DMS153 (cell line): ENCODE measurements at regions not wholly inside any gene's neighbourhood (a gene's known extent, or its start where the extent isn't known, plus 50 kb on each side); places are given as distances from the start of the nearest gene placed in this dataset.

Source experiments
- DNase-seq: peaks from one replicate; lab custom pipeline; 2025; lab: John Stamatoyannopoulos, UW

DNA sequence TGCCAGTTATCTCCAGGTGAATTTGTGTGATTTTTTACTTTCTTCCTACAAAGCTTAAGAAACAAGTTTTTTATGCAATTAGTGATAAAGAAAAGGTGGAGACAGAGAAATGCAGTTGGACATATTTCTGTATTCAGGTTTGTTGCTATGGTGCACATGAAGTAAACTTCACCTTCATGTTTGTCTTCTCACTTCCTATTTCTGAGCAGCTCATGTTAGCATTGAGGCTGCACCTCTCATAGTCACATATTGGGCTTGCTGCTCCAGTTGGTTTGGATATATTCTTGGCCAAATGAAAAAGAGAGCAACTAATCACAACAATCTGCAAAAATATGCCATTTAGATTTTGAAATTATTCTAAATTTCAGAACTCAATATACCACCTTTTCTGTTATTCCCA lies 475.6 kb upstream of the ZWINT start:
- no peak for DNase-seq

- DNase-seq, result no peak
Measured at GRCh38 chr10:56831681-56832080, 470.6 kb upstream of the ZWINT start.

DNA sequence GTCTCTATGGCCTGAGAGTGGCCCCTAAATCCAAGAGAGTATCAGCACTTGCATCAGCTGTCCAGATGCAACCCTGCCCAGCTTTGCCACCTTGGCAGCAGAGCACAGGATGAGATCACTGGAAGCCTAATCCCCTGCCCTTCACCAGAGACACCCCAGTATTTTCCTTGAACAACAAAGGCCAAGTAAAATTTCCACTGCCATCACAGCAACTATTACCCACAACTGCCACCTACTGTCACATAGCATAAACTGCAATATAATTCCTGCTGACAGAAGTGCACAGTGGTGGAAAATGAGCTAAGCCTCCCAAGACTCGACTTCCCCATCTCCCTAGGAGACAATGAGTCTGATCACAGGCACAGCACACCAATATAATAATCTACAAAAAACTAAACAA lies 462.8 kb upstream of the ZWINT start:
- no peak for DNase-seq

GRCh38 chr10:56805022-56805421 lies 444.0 kb upstream of the ZWINT start:
- no peak for DNase-seq

DNA sequence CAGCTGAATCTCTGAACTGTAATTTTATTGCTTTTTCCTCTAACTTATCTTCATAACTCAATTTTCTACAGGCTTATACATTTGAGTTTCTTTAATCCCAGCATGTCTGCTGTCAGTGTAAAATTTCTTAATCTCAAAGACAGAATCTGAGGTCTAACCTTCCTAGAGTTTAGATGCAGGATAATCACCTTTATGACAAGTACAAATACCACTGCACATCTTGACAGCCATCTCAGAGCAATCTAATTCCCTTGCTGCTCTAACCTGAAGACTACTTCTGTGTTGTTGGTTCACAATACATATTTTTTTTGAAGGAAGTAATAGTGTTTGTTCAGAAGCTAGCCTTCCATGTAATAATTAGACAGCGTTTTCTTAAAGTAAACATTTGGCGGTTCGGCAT lies 424.2 kb upstream of the ZWINT start:
- no peak for DNase-seq

DNA sequence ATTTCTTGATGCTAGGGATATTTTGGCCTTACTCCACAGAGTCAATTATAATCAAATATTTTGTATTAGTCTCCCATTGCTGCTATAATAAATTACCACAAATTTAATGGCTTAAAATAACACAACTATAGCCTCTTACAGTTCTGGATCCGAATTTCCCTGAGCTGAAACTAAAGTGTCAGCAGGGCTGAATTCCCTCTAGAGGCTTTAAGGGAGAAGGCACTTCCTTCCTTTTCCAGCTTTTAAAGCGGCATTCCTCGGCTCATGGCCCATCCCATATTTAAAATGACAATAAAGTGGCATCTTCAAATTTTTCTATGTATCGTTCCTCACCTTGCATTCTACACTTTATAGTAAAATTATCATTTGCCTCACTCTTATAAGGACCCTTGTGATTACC lies 421.4 kb upstream of the ZWINT start:
- DNase-seq, result no peak

- no peak for DNase-seq
Measured at GRCh38 chr10:56771343-56771742, 410.3 kb upstream of the ZWINT start.

- DNase-seq, result no peak
Measured at GRCh38 chr10:56763090-56763489, 402.0 kb upstream of the ZWINT start.

GRCh38 chr10:56745490-56745889 lies 384.4 kb upstream of the ZWINT start:
- DNase-seq, result no peak

GRCh38 chr10:56728349-56728748 lies 367.3 kb upstream of the ZWINT start:
- no peak for DNase-seq

GRCh38 chr10:56722912-56723311 lies 361.9 kb upstream of the ZWINT start:
- no peak for DNase-seq

GRCh38 chr10:56715262-56715661 lies 354.2 kb upstream of the ZWINT start:
- no peak for DNase-seq

GRCh38 chr10:56698506-56698905 lies 337.4 kb upstream of the ZWINT start:
- DNase-seq, result no peak

GRCh38 chr10:56679578-56679977 lies 318.5 kb upstream of the ZWINT start:
- no peak for DNase-seq

DNA sequence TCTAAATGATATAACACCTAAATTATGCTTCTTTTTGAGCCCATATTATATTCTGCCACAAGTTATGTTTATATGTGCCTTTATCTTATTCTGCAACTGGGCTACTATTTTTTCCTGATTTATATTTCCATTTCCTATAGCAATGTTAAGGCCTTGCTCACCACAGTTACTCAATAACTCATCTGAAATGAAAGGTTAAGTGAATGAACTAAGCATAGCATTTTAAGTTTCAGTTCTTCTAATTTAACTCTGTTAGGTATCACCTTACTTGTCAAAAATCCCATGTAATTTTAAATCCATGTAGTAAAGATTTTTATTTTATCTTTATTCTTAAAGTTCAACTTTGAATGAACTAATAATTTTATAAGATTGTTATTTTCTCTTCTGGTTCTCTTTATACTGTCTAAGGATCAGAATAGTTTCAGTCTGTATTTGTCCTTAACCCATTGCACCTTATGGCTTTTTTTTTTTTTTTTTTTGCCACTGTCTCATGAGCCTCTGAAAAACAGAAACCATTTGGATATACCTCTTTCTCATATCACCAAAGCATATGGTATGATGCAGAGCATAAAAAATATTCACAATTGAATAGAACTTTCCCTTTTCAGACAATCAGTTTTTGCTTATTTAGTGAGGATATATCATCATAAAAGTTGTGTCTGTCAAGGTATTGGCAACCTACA lies 301.8 kb upstream of the ZWINT start:
- no peak for DNase-seq

DNA sequence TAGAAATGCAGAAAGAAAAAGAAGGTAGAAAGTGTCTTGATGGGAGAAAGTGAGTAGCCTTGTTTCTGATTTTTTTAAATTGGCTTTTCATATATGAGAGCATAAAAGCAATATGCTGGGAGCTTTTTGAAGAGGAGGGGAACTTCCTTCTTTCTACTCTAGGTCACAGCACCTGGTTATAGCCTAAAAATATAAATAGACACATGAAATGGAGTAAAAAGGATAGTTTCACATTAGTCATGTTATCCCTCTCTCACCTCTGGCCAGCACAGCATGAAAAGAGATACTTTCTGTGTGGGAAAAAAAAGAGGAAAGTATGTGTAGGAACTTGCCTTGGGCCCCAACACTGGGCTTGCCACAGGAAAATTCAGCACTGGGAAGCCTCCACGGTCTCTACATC lies 292.2 kb upstream of the ZWINT start:
- DNase-seq, result no peak

DNA sequence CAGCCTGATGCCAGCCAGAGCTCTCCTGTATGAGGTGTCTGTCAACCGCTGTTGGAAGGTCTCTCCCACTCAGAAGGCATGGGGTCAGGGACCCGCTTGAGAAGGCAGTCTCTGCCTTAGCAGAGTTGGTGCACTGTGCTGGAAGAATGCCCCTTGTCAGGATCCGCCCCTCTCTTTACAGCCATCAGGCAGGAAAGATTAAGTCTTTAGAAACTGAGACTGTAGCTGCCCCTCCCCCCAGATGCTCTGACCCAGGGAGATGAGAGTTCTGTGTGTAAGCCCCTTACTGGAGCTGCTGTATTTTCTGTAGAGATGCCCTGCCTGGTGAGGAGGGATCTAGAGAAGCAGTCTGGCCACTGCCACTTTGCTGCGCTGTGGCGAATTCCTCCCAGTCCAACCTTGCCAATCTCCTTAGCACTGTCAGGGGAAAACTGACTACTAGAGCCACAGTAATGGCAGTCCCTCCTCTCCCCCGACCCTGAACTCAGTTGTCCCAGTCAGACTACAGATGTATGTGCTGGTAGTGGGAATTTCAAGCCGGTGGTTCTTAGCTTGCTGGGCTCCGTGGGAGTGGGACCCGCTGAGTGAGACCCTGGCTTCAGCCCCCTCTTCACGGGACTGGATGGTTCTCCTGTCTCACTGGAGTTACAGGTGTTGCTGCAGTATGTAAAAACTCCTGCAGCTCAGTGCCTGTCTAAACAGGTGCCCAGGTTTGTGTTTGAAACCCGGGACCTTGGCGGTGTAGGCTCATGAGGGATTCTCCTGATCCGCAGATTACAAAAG lies 285.5 kb upstream of the ZWINT start:
- no peak for DNase-seq

DNA sequence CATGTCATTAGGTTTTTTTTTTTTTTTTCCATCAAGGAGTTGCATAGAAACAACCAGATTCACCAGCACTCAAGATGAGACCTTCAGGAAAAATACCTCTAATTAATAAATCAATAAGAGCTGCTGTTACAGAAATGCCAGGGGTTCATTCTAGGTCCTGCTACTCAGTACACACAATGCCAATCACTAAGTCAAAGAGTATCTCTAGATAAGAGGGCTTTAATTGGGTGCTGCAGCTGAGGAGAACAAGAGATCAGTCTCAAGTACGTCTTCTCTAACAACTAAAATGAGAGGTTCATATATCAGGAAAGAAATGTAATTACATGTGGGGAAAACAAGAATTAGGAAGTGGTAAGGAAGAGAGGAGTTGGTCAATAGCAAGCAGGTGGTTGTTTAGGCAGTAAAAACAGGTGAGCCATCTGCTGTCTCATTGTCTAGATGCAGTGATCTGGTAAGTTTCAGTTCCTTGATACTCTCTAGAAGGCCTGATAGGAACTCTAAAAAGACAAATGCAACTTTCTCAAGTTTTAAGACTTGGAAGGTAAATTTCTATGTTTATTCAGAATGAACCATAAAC lies 272.9 kb upstream of the ZWINT start:
- peak; percentile 86 for DNase-seq

DNA sequence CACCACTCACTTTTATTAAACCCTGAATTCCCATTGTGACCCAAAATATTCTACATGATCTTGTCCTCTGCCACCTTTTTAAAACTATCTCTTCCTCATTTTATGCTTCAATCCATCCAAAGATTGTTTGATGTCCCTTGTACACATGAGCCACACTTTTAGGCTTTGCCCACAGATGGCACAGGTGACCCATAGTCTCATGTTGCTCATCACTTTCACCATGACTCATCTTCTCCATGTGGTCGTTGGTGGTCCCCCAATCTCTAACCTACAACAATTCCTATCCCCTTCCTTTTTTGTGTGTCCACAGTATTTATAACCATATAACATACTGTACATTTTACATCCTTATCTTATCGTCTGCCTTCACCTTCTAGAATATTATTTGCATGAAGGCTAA lies 271.5 kb upstream of the ZWINT start:
- DNase-seq, result no peak

DNA sequence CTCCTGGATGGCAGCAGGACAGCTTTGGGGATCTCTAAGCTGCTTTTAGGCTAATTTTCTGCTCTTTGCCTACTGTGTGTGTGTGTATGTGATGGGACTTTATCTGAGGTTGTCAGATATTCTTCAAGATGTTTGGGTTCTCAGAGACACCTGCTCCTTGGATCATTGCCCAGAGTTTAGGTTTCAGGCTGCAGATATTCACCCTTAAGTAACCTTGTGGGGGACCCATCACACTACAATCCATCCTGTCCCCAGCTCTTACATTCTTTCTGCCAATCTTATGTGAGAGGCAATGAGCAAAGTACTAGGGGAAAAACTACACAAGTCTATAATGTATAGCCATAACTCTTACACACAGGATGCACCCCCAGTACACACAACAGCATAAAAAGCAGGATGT lies 263.0 kb upstream of the ZWINT start:
- no peak for DNase-seq

DNA sequence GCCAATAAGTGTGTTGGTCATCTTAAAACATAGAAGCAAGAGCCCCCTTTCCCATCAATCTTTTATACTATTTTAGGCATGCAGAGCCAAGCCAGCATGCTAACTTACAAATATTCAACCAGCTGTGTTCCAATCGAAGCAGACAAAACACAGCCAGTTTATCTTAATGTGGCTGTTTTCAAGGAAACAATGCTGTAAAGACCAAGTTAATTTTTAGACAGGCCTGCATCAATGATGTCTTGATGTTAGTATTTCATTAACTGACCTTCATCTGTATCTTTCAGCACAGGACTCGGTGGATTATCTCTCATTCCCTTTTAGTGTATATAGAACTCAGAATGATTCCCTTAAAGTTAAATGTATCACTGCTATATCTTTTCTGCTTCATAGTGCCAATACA lies 262.0 kb upstream of the ZWINT start:
- no peak for DNase-seq

- peak; percentile 10 for DNase-seq
Measured at GRCh38 chr10:56622335-56622973, 261.4 kb upstream of the ZWINT start.

DNA sequence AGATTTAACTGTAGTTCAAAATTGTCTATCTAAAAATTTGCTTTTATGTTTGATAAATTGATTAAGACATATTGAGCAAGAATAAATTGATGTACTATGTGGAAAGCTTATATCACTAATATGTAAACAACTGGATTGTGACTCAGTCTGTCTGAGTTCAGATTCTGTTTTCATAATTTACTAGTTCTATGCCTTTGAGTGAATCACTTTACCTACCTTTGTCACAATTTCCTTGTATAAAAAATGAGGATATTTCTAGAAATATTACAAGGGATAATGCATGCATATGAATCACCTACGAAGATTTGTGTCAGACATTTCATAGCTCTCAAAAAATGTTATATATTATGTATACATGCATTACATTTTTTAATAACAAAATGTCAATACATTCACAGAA lies 245.1 kb upstream of the ZWINT start:
- DNase-seq, result no peak
